IgD-negative memory B cell (primary cell): ENCODE measurements at regions not wholly inside any gene's neighbourhood (a gene's known extent, or its start where the extent isn't known, plus 50 kb on each side); places are given as distances from the start of the nearest gene placed in this dataset.
A peak's percentile ranks its signal among the peaks of the same experiment; 100 is the strongest.
"Not testable (repeated sequence)": the region's sequence is repeated elsewhere in the genome, so short reads cannot be mapped to it uniquely, and the experiment has no call there.

ENCODE experiments used
- H3K27ac Mint-ChIP-seq, 3 donors: one replicate each; pipeline ENCODE4 v1.8.0; 2020 to 2022; ENCODE audit warnings: mild to moderate bottlenecking in 3 of 3, mixed read lengths in 3 of 3, moderate library complexity in 1 of 3
- H3K27me3 Mint-ChIP-seq: one replicate; pipeline ENCODE4 v1.8.0; 2021; ENCODE audit warnings: mixed read lengths
- H3K36me3 Mint-ChIP-seq: one replicate; pipeline ENCODE4 v1.8.0; 2020; ENCODE audit warnings: mild to moderate bottlenecking, mixed read lengths
- H3K4me1 Mint-ChIP-seq, 3 donors: one replicate each; pipeline ENCODE4 v1.8.0; 2020 to 2022; ENCODE audit warnings: mixed read lengths in 3 of 3, mild to moderate bottlenecking in 1 of 3
- H3K4me3 Mint-ChIP-seq, 4 donors: one replicate each; pipeline ENCODE4 v1.8.0; 2020 to 2022; ENCODE audit warnings: mild to moderate bottlenecking in 4 of 4, mixed read lengths in 4 of 4, moderate library complexity in 3 of 4
- H3K9me3 Mint-ChIP-seq, 3 donors: one replicate each; pipeline ENCODE4 v1.8.0; 2020 to 2021; ENCODE audit warnings: mixed read lengths in 3 of 3, mild to moderate bottlenecking in 1 of 3

DNA sequence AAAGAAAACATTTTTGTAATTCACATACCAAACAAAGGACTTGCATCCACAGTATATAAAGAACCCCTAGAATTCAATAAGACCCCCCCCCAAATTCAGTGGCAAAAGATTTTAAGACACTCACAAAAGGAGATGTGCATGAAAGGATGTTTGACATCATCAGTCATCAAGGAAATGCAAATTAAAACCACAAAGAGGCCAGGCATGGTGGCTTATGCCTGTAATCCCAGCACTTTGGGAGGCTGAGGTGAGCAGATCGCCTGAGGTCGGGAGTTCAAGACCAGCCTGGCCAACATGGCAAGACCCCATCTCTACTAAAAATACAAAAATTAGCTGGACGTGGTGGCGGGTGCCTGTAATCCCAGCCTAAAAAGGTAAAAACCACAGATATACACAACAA, 61.3 kb downstream of the AIPL1 start:
- H3K4me1 Mint-ChIP-seq, result peaks cover 0 to 11% (median 9%) of the 10 kb centered on the region in 3 donors
- H3K27ac Mint-ChIP-seq, result not testable (repeated sequence)

DNA sequence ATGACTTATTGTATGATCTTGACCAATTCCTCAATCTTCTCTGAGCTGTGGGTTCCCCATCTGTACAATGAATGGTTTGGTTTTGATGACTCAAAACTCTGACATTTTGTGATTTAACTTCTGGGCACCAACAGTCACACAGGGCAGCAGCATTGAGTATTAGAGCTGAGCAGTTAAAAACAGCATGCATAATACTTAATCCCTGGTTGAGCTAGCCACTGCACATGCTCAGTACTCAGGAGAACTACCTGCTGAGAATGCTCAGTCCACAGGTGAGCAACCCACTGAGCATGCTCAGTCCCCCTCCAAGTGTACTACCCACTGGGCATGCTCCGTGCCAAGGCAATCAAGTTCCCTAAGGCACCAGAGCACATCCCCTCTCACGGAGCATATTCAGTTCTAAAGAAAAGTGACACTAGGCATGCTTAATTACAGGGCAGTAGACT, 68.7 kb downstream of the AIPL1 start:
- H3K9me3 Mint-ChIP-seq, result peaks cover 0 to 3% (median 0%) of the 10 kb centered on the region in 3 donors
- no peak overlapping the region for H3K27ac Mint-ChIP-seq
- H3K36me3 Mint-ChIP-seq, result peaks cover 3% of the 10 kb centered on the region
- no peak overlapping the region for H3K4me3 Mint-ChIP-seq
- peaks cover 10% of the 10 kb centered on the region for H3K27me3 Mint-ChIP-seq
- no peaks in the 10 kb centered on the region for H3K4me1 Mint-ChIP-seq

More for the DNA sequence above, 61.3 kb downstream of the AIPL1 start:
- H3K36me3 Mint-ChIP-seq, H3K9me3 Mint-ChIP-seq: not testable (repeated sequence)
- Mint-ChIP-seq H3K27me3 (peaks cover 17% of the 10 kb centered on the region), H3K4me3 (peak overlapping the region in 1 of 4 donors; percentile 20)

DNA sequence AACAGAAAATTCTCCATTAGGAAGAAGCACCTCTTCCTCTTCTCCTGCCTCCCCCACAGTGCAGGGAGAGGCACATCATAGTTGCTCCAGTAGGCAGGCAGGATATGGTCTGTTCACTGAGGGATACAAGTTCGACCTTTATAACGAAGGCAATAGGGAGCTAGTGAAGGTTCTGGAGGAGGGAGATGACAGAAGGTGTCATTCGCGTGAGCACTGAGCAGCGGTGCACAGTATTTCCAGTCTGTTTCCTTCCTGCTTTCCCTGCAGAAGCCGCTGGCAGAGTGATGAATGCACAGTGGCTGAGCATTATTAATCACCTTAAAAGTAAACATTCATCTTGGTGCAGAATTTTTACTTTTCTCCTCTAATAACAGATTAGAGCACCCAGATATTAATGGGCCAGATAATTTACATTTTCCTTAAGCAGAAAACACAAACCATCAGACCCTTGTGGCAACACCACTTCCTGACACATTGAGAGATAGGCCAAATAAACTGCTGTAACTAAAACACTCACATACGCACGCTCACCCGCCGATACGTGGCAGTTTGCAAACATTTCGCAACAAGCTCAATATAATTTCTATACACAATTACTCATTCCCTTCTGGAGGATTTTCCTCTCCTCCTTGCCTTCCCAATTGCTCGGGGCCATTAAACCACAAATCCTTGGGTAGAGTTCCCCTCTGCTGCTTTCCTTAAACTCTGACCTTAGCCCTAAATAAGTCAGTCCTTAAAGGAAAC, 69.5 kb downstream of the AIPL1 start:
- Mint-ChIP-seq H3K9me3 (no peaks in the 10 kb centered on the region), H3K27me3 (peaks cover 10% of the 10 kb centered on the region), H3K27ac (no peak overlapping the region), H3K4me3 (no peak overlapping the region), H3K36me3 (peaks cover 3% of the 10 kb centered on the region), H3K4me1 (no peaks in the 10 kb centered on the region)

DNA sequence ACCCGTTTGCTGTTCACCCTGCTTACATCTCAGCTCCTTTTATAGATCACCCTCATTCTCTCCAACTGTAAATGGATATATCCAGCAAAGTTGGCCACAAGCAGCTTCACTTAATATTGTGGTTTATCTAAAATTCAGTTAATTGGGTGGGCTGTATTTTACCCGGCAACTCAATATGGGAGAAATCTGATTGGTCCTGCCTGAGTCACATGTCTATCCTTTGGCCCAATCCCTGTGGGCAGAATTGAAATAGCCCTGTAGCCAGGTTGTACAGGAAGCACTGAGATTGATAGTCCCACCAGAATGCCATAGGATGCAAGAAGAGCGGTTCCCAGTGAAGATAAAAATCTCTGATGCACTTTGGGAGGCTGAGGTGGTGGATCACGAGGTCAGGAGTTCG, 73.2 kb downstream of the AIPL1 start:
- Mint-ChIP-seq H3K27ac (no peak overlapping the region), H3K27me3 (peaks cover 15% of the 10 kb centered on the region), H3K4me1 (no peaks in the 10 kb centered on the region), H3K9me3 (peaks cover 0 to 4% (median 0%) of the 10 kb centered on the region in 3 donors), H3K36me3 (peaks cover 3% of the 10 kb centered on the region), H3K4me3 (peak overlapping the region in 1 of 4 donors; percentile 32)

DNA sequence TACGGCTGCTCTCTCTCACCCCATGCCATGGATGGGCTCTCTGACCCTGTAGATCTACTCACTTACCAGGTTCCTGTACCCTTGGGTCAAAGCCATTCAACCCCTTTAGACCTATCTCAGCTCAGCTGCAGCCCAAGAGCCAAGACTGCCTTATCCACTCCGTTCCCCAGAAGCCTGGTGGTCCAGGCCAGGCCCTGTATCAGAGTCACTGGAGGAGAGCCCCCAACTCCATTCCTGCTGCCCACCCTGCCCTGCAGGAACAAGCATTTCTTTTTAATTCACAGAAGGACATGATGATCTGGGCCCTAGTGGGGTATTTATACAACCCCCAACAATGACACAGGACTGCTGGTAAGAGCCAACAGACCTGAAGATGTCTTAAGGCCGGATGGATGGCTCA, 76.8 kb downstream of the AIPL1 start:
- Mint-ChIP-seq H3K9me3 (peaks cover 0 to 4% (median 0%) of the 10 kb centered on the region in 3 donors), H3K4me1 (no peaks in the 10 kb centered on the region), H3K36me3 (peaks cover 3% of the 10 kb centered on the region), H3K27ac (no peak overlapping the region), H3K4me3 (no peak overlapping the region), H3K27me3 (peaks cover 8% of the 10 kb centered on the region)

DNA sequence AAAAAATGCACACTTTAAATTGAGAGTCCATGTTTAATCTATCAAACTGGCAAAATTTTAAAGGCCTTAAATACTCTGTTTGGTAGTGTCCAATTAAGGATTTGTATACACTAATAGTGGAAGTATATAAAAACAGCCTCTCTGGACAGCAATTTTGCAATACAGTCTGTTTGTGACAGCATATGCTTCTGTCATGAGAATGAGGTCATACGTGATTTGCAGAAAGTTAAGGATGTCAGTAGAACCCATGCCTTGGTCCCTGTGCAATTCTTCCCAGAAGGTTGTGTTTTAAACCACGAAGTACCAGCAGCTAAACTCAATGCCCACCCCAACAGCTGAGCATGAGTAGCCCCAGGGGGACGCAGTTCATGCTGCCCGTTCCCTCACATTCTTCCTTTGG, 78.4 kb downstream of the AIPL1 start:
- Mint-ChIP-seq H3K27me3 (peaks cover 7% of the 10 kb centered on the region), H3K4me1 (no peaks in the 10 kb centered on the region), H3K27ac (no peak overlapping the region), H3K4me3 (no peak overlapping the region), H3K9me3 (peaks cover 0 to 4% (median 0%) of the 10 kb centered on the region in 3 donors), H3K36me3 (no peaks in the 10 kb centered on the region)

DNA sequence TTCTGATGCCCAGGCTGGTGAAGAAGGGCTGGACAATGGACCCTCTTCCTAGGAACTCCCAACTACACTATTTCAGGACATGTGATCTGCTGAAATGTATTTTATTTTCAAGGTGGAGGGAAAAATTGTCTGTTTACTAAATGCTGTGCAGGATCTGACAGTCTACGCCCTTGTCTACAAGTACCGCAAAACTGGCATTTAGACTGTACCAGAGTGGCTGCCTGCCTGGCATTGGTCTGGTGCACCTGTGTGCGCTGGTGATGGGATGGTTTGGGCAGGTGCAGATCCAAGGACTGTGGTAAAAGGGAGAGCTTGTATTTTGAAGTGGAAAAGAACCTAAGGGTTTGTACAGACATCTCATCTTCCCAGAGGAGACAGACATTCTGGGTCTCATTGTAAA, 79.7 kb downstream of the AIPL1 start:
- Mint-ChIP-seq H3K9me3 (peaks cover 0 to 2% (median 0%) of the 10 kb centered on the region in 3 donors), H3K27ac (no peak overlapping the region), H3K4me3 (no peak overlapping the region), H3K27me3 (peaks cover 6% of the 10 kb centered on the region), H3K36me3 (no peaks in the 10 kb centered on the region), H3K4me1 (no peaks in the 10 kb centered on the region)

DNA sequence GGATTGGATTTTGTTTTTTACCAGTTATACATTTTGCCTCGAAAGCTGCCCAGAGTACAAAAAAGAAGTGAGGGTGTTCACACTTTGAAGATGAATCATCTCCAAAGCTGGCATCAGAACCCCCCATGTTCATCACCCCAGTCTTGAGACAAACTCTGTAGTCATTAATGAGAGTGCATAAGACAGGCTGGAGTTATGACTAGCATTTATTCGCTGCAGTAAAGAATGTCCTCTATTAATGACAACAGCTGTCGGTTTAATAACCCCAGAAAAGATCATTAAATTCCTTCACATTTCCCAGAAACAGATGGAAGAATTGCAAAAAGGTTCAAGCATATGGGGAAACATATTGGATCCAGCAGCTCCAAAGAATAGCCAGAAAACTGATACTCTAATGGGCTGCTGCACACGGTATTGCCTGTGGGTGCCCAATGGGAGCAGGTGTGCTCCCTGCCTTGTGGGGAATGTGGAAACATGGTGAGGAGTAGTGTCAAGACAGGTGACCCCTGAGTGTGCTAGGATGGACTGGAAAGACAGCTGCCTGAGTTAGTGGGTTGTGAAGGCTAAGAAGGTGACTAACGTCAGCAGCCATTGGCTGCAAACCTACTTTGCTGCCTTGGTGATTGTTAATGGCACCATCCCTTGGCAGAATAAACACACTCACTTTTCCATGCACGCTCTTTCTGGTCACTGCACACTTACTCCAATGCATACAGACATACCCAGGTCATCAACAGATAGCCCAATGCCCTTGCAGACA, 81.9 kb downstream of the AIPL1 start:
- peaks cover 0 to 2% (median 0%) of the 10 kb centered on the region in 3 donors for H3K9me3 Mint-ChIP-seq
- H3K36me3 Mint-ChIP-seq, result no peaks in the 10 kb centered on the region
- no peak overlapping the region for H3K4me3 Mint-ChIP-seq
- H3K27me3 Mint-ChIP-seq, result peaks cover 1% of the 10 kb centered on the region
- no peaks in the 10 kb centered on the region for H3K4me1 Mint-ChIP-seq
- no peak overlapping the region for H3K27ac Mint-ChIP-seq

DNA sequence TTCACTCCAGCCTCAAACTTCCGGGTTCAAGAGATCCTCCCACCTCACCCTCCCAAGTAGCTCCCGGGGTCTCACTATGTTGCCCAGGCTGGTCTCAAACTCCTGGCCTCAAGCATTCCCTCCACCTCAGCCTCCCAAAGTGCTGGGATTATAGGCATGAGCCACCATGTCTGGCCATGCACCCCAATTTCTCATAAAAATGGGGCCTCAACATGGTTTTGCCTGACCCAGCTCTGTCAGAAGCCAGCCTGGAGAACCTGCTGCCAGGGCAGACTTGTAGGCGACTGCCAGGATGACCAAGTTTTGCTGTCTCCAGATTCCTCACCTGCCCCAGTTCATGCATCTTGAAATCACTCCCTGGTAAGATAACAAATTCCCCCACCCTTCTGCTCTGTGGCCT, 82.9 kb downstream of the AIPL1 start:
- Mint-ChIP-seq H3K27ac (peak overlapping the region in 1 of 3 donors; percentile 67), H3K4me3 (no peak overlapping the region), H3K9me3 (peaks cover 0 to 2% (median 0%) of the 10 kb centered on the region in 3 donors), H3K27me3 (peaks cover 1% of the 10 kb centered on the region), H3K36me3 (no peaks in the 10 kb centered on the region), H3K4me1 (no peaks in the 10 kb centered on the region)

DNA sequence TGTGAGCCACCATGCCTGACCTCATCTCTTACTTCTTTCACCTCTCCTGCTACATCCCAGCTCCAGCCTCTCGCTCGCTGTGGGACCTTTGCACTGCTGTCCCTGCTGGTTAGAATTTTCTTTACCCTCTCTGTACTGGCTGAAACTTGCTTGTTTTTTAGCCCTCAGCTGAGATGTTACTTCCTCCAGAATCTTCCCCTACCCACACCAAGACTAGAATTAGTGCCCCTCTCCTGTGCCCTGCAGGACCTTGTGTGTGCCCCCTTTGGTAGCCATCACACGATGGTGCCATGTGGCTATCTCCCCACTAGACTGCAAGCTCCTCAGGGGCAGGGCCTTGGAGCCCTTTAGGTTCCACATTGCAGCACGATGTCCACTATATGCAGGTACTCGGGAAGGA, 84.1 kb downstream of the AIPL1 start:
- Mint-ChIP-seq H3K27me3 (peaks cover 1% of the 10 kb centered on the region), H3K27ac (no peak overlapping the region), H3K9me3 (peaks cover 0 to 2% (median 0%) of the 10 kb centered on the region in 3 donors), H3K4me1 (no peaks in the 10 kb centered on the region), H3K4me3 (no peak overlapping the region), H3K36me3 (no peaks in the 10 kb centered on the region)

DNA sequence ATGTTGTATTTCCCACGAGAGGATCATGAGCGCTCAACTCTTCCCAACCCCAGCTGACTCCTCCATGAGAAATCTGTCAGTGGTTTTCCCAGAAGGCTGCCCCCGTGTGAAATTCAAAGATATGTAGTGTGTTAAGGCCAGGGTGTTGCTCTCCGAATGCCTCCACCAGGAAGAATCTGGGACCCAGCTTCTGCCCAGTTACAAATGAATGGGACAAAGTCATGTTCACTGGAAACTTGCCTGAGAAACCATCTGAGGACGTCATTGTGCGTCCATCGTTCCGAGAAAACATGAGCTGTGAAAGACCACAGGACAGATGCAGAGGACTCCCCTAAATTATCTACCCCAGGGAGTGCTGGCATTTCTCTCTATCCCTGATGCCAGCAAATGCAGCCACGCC, 86.0 kb downstream of the AIPL1 start:
- no peaks in the 10 kb centered on the region for H3K27me3 Mint-ChIP-seq
- no peaks in the 10 kb centered on the region for H3K36me3 Mint-ChIP-seq
- peaks cover 0 to 4% (median 0%) of the 10 kb centered on the region in 3 donors for H3K9me3 Mint-ChIP-seq
- H3K27ac Mint-ChIP-seq, result no peak overlapping the region
- no peak overlapping the region for H3K4me3 Mint-ChIP-seq
- H3K4me1 Mint-ChIP-seq, result no peaks in the 10 kb centered on the region

DNA sequence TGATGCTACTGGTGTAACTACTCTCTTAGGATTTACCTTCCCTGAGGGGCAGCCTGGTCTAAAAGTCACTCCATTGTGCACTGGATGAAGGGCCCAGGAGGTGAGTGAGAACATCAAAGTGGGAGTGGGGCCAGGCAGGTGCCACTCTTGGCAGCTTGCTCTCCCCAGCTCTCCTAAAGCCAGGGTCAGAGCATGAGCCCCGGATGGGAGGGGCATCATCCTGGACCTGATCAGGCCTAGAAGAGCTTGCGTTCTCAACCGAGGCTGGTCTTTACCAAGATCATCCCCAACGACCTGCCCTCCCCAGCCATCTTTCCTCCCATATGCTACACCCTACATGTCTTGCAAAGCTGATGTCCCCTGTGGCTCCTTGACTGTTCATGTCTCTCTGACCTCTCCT, 87.1 kb downstream of the AIPL1 start:
- Mint-ChIP-seq H3K9me3 (peaks cover 0 to 4% (median 0%) of the 10 kb centered on the region in 3 donors), H3K4me1 (no peaks in the 10 kb centered on the region), H3K27ac (no peak overlapping the region), H3K27me3 (no peaks in the 10 kb centered on the region), H3K4me3 (no peak overlapping the region), H3K36me3 (no peaks in the 10 kb centered on the region)

DNA sequence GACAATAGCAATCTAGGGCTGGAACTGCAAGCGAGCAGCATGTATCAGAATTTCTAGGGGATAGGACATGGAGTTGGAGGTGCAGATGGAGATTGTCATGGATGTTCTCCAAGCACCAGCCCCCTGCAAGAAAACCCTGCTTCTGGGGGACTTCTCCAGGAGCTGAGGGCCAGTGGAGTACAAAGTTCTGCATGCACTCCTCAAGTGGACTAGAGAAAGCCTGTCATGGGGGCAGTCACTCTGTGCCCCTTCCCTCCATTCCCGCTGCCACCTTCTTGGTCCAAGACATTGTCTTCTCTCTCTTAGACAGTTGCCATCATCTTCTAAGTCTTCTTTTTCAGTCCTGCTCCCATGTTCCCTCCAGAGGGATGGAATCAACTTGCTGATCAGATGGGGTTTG, 87.9 kb downstream of the AIPL1 start:
- Mint-ChIP-seq H3K4me1 (no peaks in the 10 kb centered on the region), H3K36me3 (no peaks in the 10 kb centered on the region), H3K9me3 (peaks cover 0 to 4% (median 0%) of the 10 kb centered on the region in 3 donors), H3K27me3 (no peaks in the 10 kb centered on the region), H3K27ac (no peak overlapping the region), H3K4me3 (no peak overlapping the region)

DNA sequence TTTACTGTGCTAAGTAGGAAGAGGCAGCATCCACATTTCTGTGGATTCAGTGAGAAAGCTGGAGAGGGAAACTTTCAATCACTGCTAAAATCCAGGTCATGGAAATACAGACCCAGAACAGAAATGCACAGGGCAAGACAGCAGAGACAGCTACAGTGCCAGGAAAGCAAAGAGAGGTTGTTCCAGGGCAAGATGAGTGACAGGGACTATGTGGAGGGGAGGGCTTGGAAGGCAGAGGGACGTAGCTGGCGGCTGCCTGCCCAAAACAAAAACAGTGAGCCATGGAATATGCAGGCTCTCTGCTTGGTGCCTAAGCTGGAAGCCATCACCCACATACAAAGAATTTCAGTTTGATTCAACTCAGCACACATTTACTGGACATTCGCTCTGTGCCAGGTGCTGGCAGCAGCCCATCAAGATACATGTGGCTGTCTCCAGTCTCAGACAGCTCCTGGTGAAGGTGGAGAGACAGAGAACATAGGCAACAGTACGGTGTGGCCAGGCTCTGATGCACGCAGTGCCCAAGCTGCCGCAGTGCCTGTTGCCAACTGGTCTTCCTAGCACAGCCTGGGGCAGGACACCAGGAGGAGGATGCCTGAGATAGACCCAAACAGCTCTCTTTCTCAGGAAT, 88.7 kb downstream of the AIPL1 start:
- Mint-ChIP-seq H3K27me3 (no peaks in the 10 kb centered on the region), H3K36me3 (no peaks in the 10 kb centered on the region), H3K9me3 (peaks cover 0 to 4% (median 0%) of the 10 kb centered on the region in 3 donors), H3K4me3 (peak overlapping the region in 1 of 4 donors; percentile 27), H3K27ac (no peak overlapping the region), H3K4me1 (no peaks in the 10 kb centered on the region)

DNA sequence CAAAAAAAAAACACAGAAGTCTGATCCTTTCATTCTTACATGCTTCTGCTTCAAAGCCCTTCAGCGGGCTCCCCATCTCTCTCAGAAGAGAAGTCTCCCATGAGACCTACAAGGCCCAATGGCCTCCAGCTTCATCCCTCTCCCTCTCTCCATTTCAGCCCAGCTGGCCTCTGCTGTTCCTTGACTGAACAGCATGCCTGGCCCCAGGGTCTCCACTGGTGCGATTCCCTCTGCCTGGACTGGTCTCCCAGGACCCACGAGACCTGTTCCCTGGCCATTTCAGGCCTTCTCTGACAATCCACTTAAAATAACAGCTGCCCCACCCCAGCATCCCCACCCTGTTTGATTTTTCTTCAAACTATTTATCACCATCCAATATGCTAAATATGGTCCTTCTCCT, 91.2 kb downstream of the AIPL1 start:
- H3K27me3 Mint-ChIP-seq, result peaks cover under 1% of the 10 kb centered on the region
- H3K36me3 Mint-ChIP-seq, result no peaks in the 10 kb centered on the region
- peaks cover 0 to 2% (median 0%) of the 10 kb centered on the region in 3 donors for H3K9me3 Mint-ChIP-seq
- H3K4me1 Mint-ChIP-seq, result no peaks in the 10 kb centered on the region
- H3K27ac Mint-ChIP-seq, result no peak overlapping the region
- H3K4me3 Mint-ChIP-seq, result no peak overlapping the region
